Neural cell (in vitro differentiated cells): ENCODE measurements at regions not wholly inside any gene's neighbourhood (a gene's known extent, or its start where the extent isn't known, plus 50 kb on each side); places are given as distances from the start of the nearest gene placed in this dataset.

Experiments used
- H2AFZ ChIP-seq: fragments of 200-600, 300-800 bp; sonication (generic), shearing (Covaris generic); 2 replicates; pipeline ENCODE4 v1.6.0; 2014; ENCODE audit warnings: low read depth, mild to moderate bottlenecking, antibody characterized with exemption, low read length, moderate library complexity
- H3F3A ChIP-seq: fragments of 200-600 bp; shearing (Covaris generic); 2 replicates; pipeline ENCODE4 v1.6.1; 2016; ENCODE audit warnings: mild to moderate bottlenecking, moderate library complexity, mixed read lengths, antibody characterized with exemption, low read length; ENCODE audit not compliant: insufficient read depth, poor library complexity, severe bottlenecking
- H3K27ac ChIP-seq: fragments of 200-600, 300-800 bp; sonication (generic), shearing (Covaris generic); 2 replicates; pipeline ENCODE4 v1.5.1; 2014; ENCODE audit warnings: mild to moderate bottlenecking, low read length, moderate library complexity
- H3K27me3 ChIP-seq: fragments of 300-800, 200-600 bp; sonication (generic), shearing (Covaris generic); 2 replicates; pipeline ENCODE4 v1.6.0; 2014; ENCODE audit warnings: mild to moderate bottlenecking, low read depth, low read length, moderate library complexity; ENCODE audit not compliant: insufficient read depth
- H3K36me3 ChIP-seq: fragments of 300-800, 200-600 bp; sonication (generic), shearing (Covaris generic); 2 replicates; pipeline ENCODE4 v1.5.1; 2014; ENCODE audit warnings: mild to moderate bottlenecking, antibody characterized with exemption, low read length, moderate library complexity; ENCODE audit not compliant: insufficient read depth
- H3K4me2 ChIP-seq: fragments of 300-800, 200-600 bp; sonication (generic), shearing (Covaris generic); 2 replicates; pipeline ENCODE4 v1.6.0; 2014; ENCODE audit warnings: mild to moderate bottlenecking, low read length
- H3K4me3 ChIP-seq: fragments of 300-800, 200-600 bp; sonication (generic), shearing (Covaris generic); 2 replicates; pipeline ENCODE4 v1.5.1; 2014; ENCODE audit warnings: mild to moderate bottlenecking, low read length, moderate library complexity
- H3K79me2 ChIP-seq: fragments of 200-600 bp; shearing (Covaris generic); replicated peaks from 2 replicates; pipeline ENCODE4 v1.6.0; 2014; ENCODE audit warnings: mild to moderate bottlenecking, low read length, moderate library complexity; ENCODE audit not compliant: insufficient read depth
- H3K9ac ChIP-seq: fragments of 300-800, 200-600 bp; sonication (generic), shearing (Covaris generic); 2 replicates; pipeline ENCODE4 v1.6.1; 2016; ENCODE audit warnings: mild to moderate bottlenecking, low read length, mixed read lengths
- H3K9me2 ChIP-seq: fragments of 200-600 bp; shearing (Covaris generic); 2 replicates; pipeline ENCODE4 v1.6.1; 2016; ENCODE audit warnings: mild to moderate bottlenecking, low read length, mixed read lengths; ENCODE audit not compliant: insufficient read depth
- H3K9me3 ChIP-seq: fragments of 200-600, 300-800 bp; sonication (generic), shearing (Covaris generic); 2 replicates; pipeline ENCODE4 v1.6.1; 2016; ENCODE audit warnings: mild to moderate bottlenecking, mixed run types, low read length, moderate library complexity, mixed read lengths
- H4K20me1 ChIP-seq: fragments of 200-600 bp; shearing (Covaris generic); 2 replicates; pipeline ENCODE4 v1.6.1; 2016; ENCODE audit warnings: mild to moderate bottlenecking, mixed run types; ENCODE audit not compliant: insufficient read depth
- EZH2 ChIP-seq: fragments of 200-600, 300-800 bp; shearing (Covaris generic), sonication (generic); IDR thresholded peaks from 2 replicates; pipeline ENCODE4 v1.6.1; 2014; ENCODE audit warnings: antibody characterized with exemption, low read length, borderline replicate concordance, mild to moderate bottlenecking; ENCODE audit not compliant: insufficient read depth, poor library complexity, severe bottlenecking
- MXI1 ChIP-seq: fragments of 450-650 bp; conservative IDR thresholded peaks from 2 replicates; pipeline ENCODE4 v1.6.1; 2014; ENCODE audit warnings: antibody characterized with exemption, mild to moderate bottlenecking; ENCODE audit not compliant: poor library complexity, severe bottlenecking
- REST ChIP-seq: IDR thresholded peaks from 2 replicates; pipeline ENCODE4 v1.6.1; 2012; ENCODE audit warnings: borderline replicate concordance
- TAF1 ChIP-seq: IDR thresholded peaks from 2 replicates; pipeline ENCODE4 v1.6.1; 2012; ENCODE audit warnings: low read depth
- TF ChIP-seq, protein P1 (sequence below): fragments of 450-650 bp; IDR thresholded peaks from 2 replicates; pipeline ENCODE4 v1.5.1; 2014; ENCODE audit warnings: antibody characterized with exemption, mild to moderate bottlenecking, moderate library complexity; ENCODE audit not compliant: poor library complexity, severe bottlenecking

GRCh38 chr2:53035153-53035552, 732.5 kb upstream of the CHAC2 start:
- no peaks in the 10 kb centered on the region for H3K9me2 ChIP-seq
- H3K27ac ChIP-seq: no peak overlapping the region
- H4K20me1 ChIP-seq: no peaks in the 10 kb centered on the region
- no peak for TF ChIP-seq TAF1
- H3K4me3 ChIP-seq: no peak overlapping the region
- no peaks in the 10 kb centered on the region for H3K79me2 ChIP-seq
- no peaks in the 10 kb centered on the region for H3K27me3 ChIP-seq
- no peak overlapping the region for H2AFZ ChIP-seq
- no peaks in the 10 kb centered on the region for H3F3A ChIP-seq
- H3K4me2 ChIP-seq: no peak overlapping the region
- no peaks in the 10 kb centered on the region for H3K9me3 ChIP-seq
- no peak overlapping the region for H3K9ac ChIP-seq
- H3K36me3 ChIP-seq: no peaks in the 10 kb centered on the region

- Histone ChIP-seq H4K20me1 (no peaks in the 10 kb centered on the region), H3K9me2 (no peaks in the 10 kb centered on the region), H2AFZ (no peak overlapping the region), H3K79me2 (no peaks in the 10 kb centered on the region), H3K27ac (no peak overlapping the region), H3K27me3 (no peaks in the 10 kb centered on the region), H3F3A (no peaks in the 10 kb centered on the region), H3K36me3 (no peaks in the 10 kb centered on the region), H3K9me3 (no peaks in the 10 kb centered on the region), H3K4me2 (no peak overlapping the region), H3K9ac (no peak overlapping the region), H3K4me3 (no peak overlapping the region)
- TF ChIP-seq, protein P1, sequence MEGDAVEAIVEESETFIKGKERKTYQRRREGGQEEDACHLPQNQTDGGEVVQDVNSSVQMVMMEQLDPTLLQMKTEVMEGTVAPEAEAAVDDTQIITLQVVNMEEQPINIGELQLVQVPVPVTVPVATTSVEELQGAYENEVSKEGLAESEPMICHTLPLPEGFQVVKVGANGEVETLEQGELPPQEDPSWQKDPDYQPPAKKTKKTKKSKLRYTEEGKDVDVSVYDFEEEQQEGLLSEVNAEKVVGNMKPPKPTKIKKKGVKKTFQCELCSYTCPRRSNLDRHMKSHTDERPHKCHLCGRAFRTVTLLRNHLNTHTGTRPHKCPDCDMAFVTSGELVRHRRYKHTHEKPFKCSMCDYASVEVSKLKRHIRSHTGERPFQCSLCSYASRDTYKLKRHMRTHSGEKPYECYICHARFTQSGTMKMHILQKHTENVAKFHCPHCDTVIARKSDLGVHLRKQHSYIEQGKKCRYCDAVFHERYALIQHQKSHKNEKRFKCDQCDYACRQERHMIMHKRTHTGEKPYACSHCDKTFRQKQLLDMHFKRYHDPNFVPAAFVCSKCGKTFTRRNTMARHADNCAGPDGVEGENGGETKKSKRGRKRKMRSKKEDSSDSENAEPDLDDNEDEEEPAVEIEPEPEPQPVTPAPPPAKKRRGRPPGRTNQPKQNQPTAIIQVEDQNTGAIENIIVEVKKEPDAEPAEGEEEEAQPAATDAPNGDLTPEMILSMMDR: no peak
- TF ChIP-seq MXI1 (no peak), EZH2 (no peak), TAF1 (no peak)
Observed at GRCh38 chr2:53033411-53033810, 734.2 kb upstream of the CHAC2 start.

DNA sequence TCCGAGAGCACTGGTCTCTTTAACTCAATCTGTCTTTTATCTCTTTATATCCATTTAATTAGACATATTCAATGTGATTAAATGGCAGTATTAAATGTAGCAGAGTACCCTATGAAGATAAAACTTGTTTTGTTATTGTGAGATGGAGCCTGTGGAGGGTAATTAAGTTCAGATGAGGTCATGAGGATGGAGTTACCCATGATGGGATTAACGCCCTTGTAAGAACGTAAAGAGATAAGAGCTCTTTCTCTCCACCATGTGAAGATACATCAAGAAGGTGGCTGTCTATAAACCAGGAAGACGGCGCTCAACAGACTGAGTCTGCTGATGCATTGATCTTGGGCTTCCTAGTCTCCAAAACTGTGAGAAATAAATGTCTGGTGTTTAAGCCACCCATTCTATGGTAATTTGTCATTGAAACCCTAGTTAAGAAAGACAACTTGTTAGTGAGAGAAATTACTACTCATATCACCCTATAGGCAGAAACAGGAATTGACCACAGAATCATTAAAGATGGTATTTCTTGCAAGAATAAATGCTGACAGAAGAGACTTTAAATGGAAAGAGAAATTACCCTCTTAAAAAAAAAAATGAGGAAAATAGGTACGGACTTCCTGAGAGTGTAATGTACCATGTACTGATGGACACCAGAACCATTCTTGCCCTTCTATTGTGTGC, 738.7 kb upstream of the CHAC2 start:
- H3K9me2 ChIP-seq: no peaks in the 10 kb centered on the region
- no peaks in the 10 kb centered on the region for H3K27me3 ChIP-seq
- H3K9me3 ChIP-seq: no peaks in the 10 kb centered on the region
- H3F3A ChIP-seq: no peaks in the 10 kb centered on the region
- H2AFZ ChIP-seq: no peak overlapping the region
- no peak for TF ChIP-seq REST
- H3K79me2 ChIP-seq: no peaks in the 10 kb centered on the region
- H4K20me1 ChIP-seq: no peaks in the 10 kb centered on the region
- no peak overlapping the region for H3K4me2 ChIP-seq
- H3K27ac ChIP-seq: no peak overlapping the region
- H3K4me3 ChIP-seq: no peak overlapping the region
- no peaks in the 10 kb centered on the region for H3K36me3 ChIP-seq
- no peak overlapping the region for H3K9ac ChIP-seq
